Stimulated activated CD4-positive, alpha-beta T cell treated with anti-CD3 and anti-CD28 coated beads, Interleukin-4, amount 100 ng/mL, for 48 hours (primary cell): ENCODE measurements at regions not wholly inside any gene's neighbourhood (a gene's known extent, or its start where the extent isn't known, plus 50 kb on each side); places are given as distances from the start of the nearest gene placed in this dataset.
"Not testable (repeated sequence)": the region's sequence is repeated elsewhere in the genome, so short reads cannot be mapped to it uniquely, and the experiment has no call there.

Source experiments
- DNase-seq, 2 donors: peaks; one replicate each; pipeline ENCODE4 v3.0.0-alpha.2; 2020; ENCODE audit warnings: low read depth in 2 of 2

GRCh38 chr5:99730653-99731052 lies 801.8 kb upstream of the CHD1 start:
- not testable (repeated sequence) for DNase-seq

GRCh38 chr5:99724732-99725290 lies 796.0 kb upstream of the CHD1 start:
- no peak for DNase-seq

GRCh38 chr5:99721506-99721905 lies 792.7 kb upstream of the CHD1 start:
- no peak for DNase-seq

GRCh38 chr5:99715921-99716320 lies 787.1 kb upstream of the CHD1 start:
- no peak for DNase-seq

- DNase-seq, result no peak
These were observed 777.4 kb upstream of the CHD1 start for GRCh38 chr5:99706160-99706559.

- no peak for DNase-seq
These were observed 773.8 kb upstream of the CHD1 start for GRCh38 chr5:99702565-99702964.

GRCh38 chr5:99694884-99695283 lies 766.1 kb upstream of the CHD1 start:
- DNase-seq, result no peak

GRCh38 chr5:99686538-99686937 lies 757.7 kb upstream of the CHD1 start:
- no peak for DNase-seq

- DNase-seq, result no peak
These were observed 747.2 kb upstream of the CHD1 start for GRCh38 chr5:99675974-99676373.

GRCh38 chr5:99674101-99674500 lies 745.3 kb upstream of the CHD1 start:
- no peak for DNase-seq

GRCh38 chr5:99664972-99665371 lies 736.2 kb upstream of the CHD1 start:
- DNase-seq, result no peak

- no peak for DNase-seq
These were observed 722.5 kb upstream of the CHD1 start for GRCh38 chr5:99651298-99651697.

GRCh38 chr5:99646011-99646647 lies 717.3 kb upstream of the CHD1 start:
- DNase-seq, result no peak

- no peak for DNase-seq
These were observed 716.0 kb upstream of the CHD1 start for GRCh38 chr5:99644822-99645221.

GRCh38 chr5:99640646-99641045 lies 711.8 kb upstream of the CHD1 start:
- no peak for DNase-seq

GRCh38 chr5:99639905-99640304 lies 711.1 kb upstream of the CHD1 start:
- no peak for DNase-seq

- DNase-seq, result no peak
These were observed 707.9 kb upstream of the CHD1 start for GRCh38 chr5:99636663-99637062.

GRCh38 chr5:99621772-99622681 lies 693.2 kb upstream of the CHD1 start:
- DNase-seq, result no peak

GRCh38 chr5:99617335-99617734 lies 688.5 kb upstream of the CHD1 start:
- DNase-seq, result no peak

GRCh38 chr5:99614888-99615287 lies 686.1 kb upstream of the CHD1 start:
- DNase-seq, result no peak

- DNase-seq, result no peak
These were observed 678.3 kb upstream of the CHD1 start for GRCh38 chr5:99607124-99607523.

- no peak for DNase-seq
These were observed 677.1 kb upstream of the CHD1 start for GRCh38 chr5:99605904-99606303.

GRCh38 chr5:99600952-99601351 lies 672.1 kb upstream of the CHD1 start:
- no peak for DNase-seq
